ENCODE measurements at regions not wholly inside any gene's neighbourhood (a gene's known extent, or its start where the extent isn't known, plus 50 kb on each side); places are given as distances from the start of the nearest gene placed in this dataset.
"Not testable (repeated sequence)": the region's sequence is repeated elsewhere in the genome, so short reads cannot be mapped to it uniquely, and the experiment has no call there.

- intact Hi-C loops (cut with micrococcal nuclease): loop anchor here (5.0 kb wide), 1 partner anchor 45 kb away; no protein-coding TSS in a partner anchor
- H3K4me1 Mint-ChIP-seq (ENCODE audit: low read depth): peaks cover 38% of the 10 kb centered on the region
- H3K27me3 Mint-ChIP-seq (ENCODE audit: low read depth): peaks cover 47% of the 10 kb centered on the region
- H3K27ac Mint-ChIP-seq: no peak overlapping the region
- H3K36me3 Mint-ChIP-seq (ENCODE audit: low read depth): no peaks in the 10 kb centered on the region
- no peak for DNase-seq (ENCODE audit: low spot score)
- H3K4me3 Mint-ChIP-seq (ENCODE audit: low read depth): no peak overlapping the region
- no peaks in the 10 kb centered on the region for H3K9me3 Mint-ChIP-seq
These were observed 93.4 kb upstream of the UMPS start for GRCh38 chr3:124636863-124637296.

- peaks cover 48% of the 10 kb centered on the region for H3K27me3 Mint-ChIP-seq (ENCODE audit: low read depth)
- H3K9me3 Mint-ChIP-seq: no peaks in the 10 kb centered on the region
These were observed 90.6 kb upstream of the UMPS start for GRCh38 chr3:124639406-124640237.

GRCh38 chr3:124640635-124641306, 89.5 kb upstream of the UMPS start:
- H3K36me3 Mint-ChIP-seq (ENCODE audit: low read depth): no peaks in the 10 kb centered on the region
- intact Hi-C loops (cut with micrococcal nuclease): loop anchor here (1.0 kb wide), 1 partner anchor 20 kb away; no protein-coding TSS in a partner anchor

More at GRCh38 chr3:124639406-124640237, 90.6 kb upstream of the UMPS start:
- DNase-seq (ENCODE audit: low spot score): no peak
- intact Hi-C loops (cut with micrococcal nuclease): loop anchor here (1.0 to 5.0 kb wide), 3 partner anchors 12 to 47 kb away; no protein-coding TSS in a partner anchor
- Mint-ChIP-seq H3K36me3 (ENCODE audit: low read depth) (no peaks in the 10 kb centered on the region), H3K4me3 (ENCODE audit: low read depth) (peak overlapping the region; percentile 16), H3K4me1 (ENCODE audit: low read depth) (peaks cover 38% of the 10 kb centered on the region), H3K27ac (peak overlapping the region; percentile 68)

GRCh38 chr3:124643453-124643852, 86.8 kb upstream of the UMPS start:
- Mint-ChIP-seq H3K4me1 (ENCODE audit: low read depth) (peaks cover 33% of the 10 kb centered on the region), H3K9me3 (no peaks in the 10 kb centered on the region), H3K4me3 (ENCODE audit: low read depth) (no peak overlapping the region), H3K27ac (no peak overlapping the region), H3K36me3 (ENCODE audit: low read depth) (no peaks in the 10 kb centered on the region), H3K27me3 (ENCODE audit: low read depth) (peaks cover 47% of the 10 kb centered on the region)
- intact Hi-C loops (cut with micrococcal nuclease): no loop called here
- DNase-seq (ENCODE audit: low spot score): no peak

More at GRCh38 chr3:124640635-124641306, 89.5 kb upstream of the UMPS start:
- H3K27me3 Mint-ChIP-seq (ENCODE audit: low read depth): peaks cover 47% of the 10 kb centered on the region
- peaks cover 43% of the 10 kb centered on the region for H3K4me1 Mint-ChIP-seq (ENCODE audit: low read depth)
- H3K27ac Mint-ChIP-seq: no peak overlapping the region
- no peak overlapping the region for H3K4me3 Mint-ChIP-seq (ENCODE audit: low read depth)
- H3K9me3 Mint-ChIP-seq: no peaks in the 10 kb centered on the region
- DNase-seq (ENCODE audit: low spot score): no peak

- not testable (repeated sequence) for H3K27ac Mint-ChIP-seq, H3K9me3 Mint-ChIP-seq
These were observed 84.1 kb upstream of the UMPS start for GRCh38 chr3:124646186-124646585.

GRCh38 chr3:124648551-124648950, 81.7 kb upstream of the UMPS start:
- H3K4me3 Mint-ChIP-seq (ENCODE audit: low read depth): no peak overlapping the region
- no peaks in the 10 kb centered on the region for H3K9me3 Mint-ChIP-seq
- intact Hi-C loops (cut with micrococcal nuclease): no loop called here
- no peaks in the 10 kb centered on the region for H3K36me3 Mint-ChIP-seq (ENCODE audit: low read depth)
- H3K27me3 Mint-ChIP-seq (ENCODE audit: low read depth): peaks cover 42% of the 10 kb centered on the region
- H3K27ac Mint-ChIP-seq: no peak overlapping the region
- no peak for DNase-seq (ENCODE audit: low spot score)
- peaks cover 28% of the 10 kb centered on the region for H3K4me1 Mint-ChIP-seq (ENCODE audit: low read depth)

More at GRCh38 chr3:124646186-124646585, 84.1 kb upstream of the UMPS start:
- H3K4me1 Mint-ChIP-seq (ENCODE audit: low read depth): peaks cover 24% of the 10 kb centered on the region
- H3K36me3 Mint-ChIP-seq (ENCODE audit: low read depth); intact Hi-C loops (cut with micrococcal nuclease); DNase-seq (ENCODE audit: low spot score); H3K4me3 Mint-ChIP-seq (ENCODE audit: low read depth): not testable (repeated sequence)
- H3K27me3 Mint-ChIP-seq (ENCODE audit: low read depth): peaks cover 53% of the 10 kb centered on the region

- DNase-seq (ENCODE audit: low spot score): no peak
- Mint-ChIP-seq H3K27ac (peak overlapping the region; percentile 67), H3K27me3 (ENCODE audit: low read depth) (peaks cover 35% of the 10 kb centered on the region), H3K4me1 (ENCODE audit: low read depth) (peaks cover 20% of the 10 kb centered on the region), H3K4me3 (ENCODE audit: low read depth) (no peak overlapping the region), H3K9me3 (no peaks in the 10 kb centered on the region), H3K36me3 (ENCODE audit: low read depth) (no peaks in the 10 kb centered on the region)
- intact Hi-C loops (cut with micrococcal nuclease): loop anchor here (1.0 kb wide), 1 partner anchor 11 kb away; no protein-coding TSS in a partner anchor
These were observed 79.5 kb upstream of the UMPS start for GRCh38 chr3:124650798-124651197.

GRCh38 chr3:124651416-124651815, 78.8 kb upstream of the UMPS start:
- H3K27ac Mint-ChIP-seq; H3K4me3 Mint-ChIP-seq (ENCODE audit: low read depth); H3K9me3 Mint-ChIP-seq; H3K36me3 Mint-ChIP-seq (ENCODE audit: low read depth); DNase-seq (ENCODE audit: low spot score): not testable (repeated sequence)
- Mint-ChIP-seq H3K4me1 (ENCODE audit: low read depth) (peaks cover 20% of the 10 kb centered on the region), H3K27me3 (ENCODE audit: low read depth) (peaks cover 35% of the 10 kb centered on the region)
- intact Hi-C loops (cut with micrococcal nuclease): loop anchor here (1.0 kb wide), 1 partner anchor 12 kb away; no protein-coding TSS in a partner anchor

- Mint-ChIP-seq H3K36me3 (ENCODE audit: low read depth) (no peaks in the 10 kb centered on the region), H3K27ac (no peak overlapping the region), H3K4me1 (ENCODE audit: low read depth) (peaks cover 20% of the 10 kb centered on the region), H3K27me3 (ENCODE audit: low read depth) (peaks cover 35% of the 10 kb centered on the region), H3K9me3 (no peaks in the 10 kb centered on the region), H3K4me3 (ENCODE audit: low read depth) (no peak overlapping the region)
- intact Hi-C loops (cut with micrococcal nuclease): no loop called here
- DNase-seq (ENCODE audit: low spot score): no peak
These were observed 78.2 kb upstream of the UMPS start for GRCh38 chr3:124652009-124652408.

GRCh38 chr3:124653071-124653796, 77.0 kb upstream of the UMPS start:
- Mint-ChIP-seq H3K9me3 (no peaks in the 10 kb centered on the region), H3K27ac (peak overlapping the region; percentile 24), H3K27me3 (ENCODE audit: low read depth) (peaks cover 25% of the 10 kb centered on the region), H3K36me3 (ENCODE audit: low read depth) (no peaks in the 10 kb centered on the region), H3K4me3 (ENCODE audit: low read depth) (no peak overlapping the region), H3K4me1 (ENCODE audit: low read depth) (peaks cover 20% of the 10 kb centered on the region)
- intact Hi-C loops (cut with micrococcal nuclease): no loop called here
- no peak for DNase-seq (ENCODE audit: low spot score)

GRCh38 chr3:124653797-124654469, 76.3 kb upstream of the UMPS start:
- intact Hi-C loops (cut with micrococcal nuclease): no loop called here
- no peaks in the 10 kb centered on the region for H3K9me3 Mint-ChIP-seq
- H3K4me1 Mint-ChIP-seq (ENCODE audit: low read depth): peaks cover 20% of the 10 kb centered on the region
- H3K36me3 Mint-ChIP-seq (ENCODE audit: low read depth): no peaks in the 10 kb centered on the region
- peaks cover 22% of the 10 kb centered on the region for H3K27me3 Mint-ChIP-seq (ENCODE audit: low read depth)
- no peak overlapping the region for H3K4me3 Mint-ChIP-seq (ENCODE audit: low read depth)
- DNase-seq (ENCODE audit: low spot score): no peak
- H3K27ac Mint-ChIP-seq: no peak overlapping the region

- intact Hi-C loops (cut with micrococcal nuclease): no loop called here
- Mint-ChIP-seq H3K4me1 (ENCODE audit: low read depth) (peaks cover 20% of the 10 kb centered on the region), H3K4me3 (ENCODE audit: low read depth) (no peak overlapping the region), H3K9me3 (no peaks in the 10 kb centered on the region), H3K27me3 (ENCODE audit: low read depth) (peaks cover 20% of the 10 kb centered on the region), H3K27ac (no peak overlapping the region), H3K36me3 (ENCODE audit: low read depth) (no peaks in the 10 kb centered on the region)
- DNase-seq (ENCODE audit: low spot score): no peak
These were observed 75.8 kb upstream of the UMPS start for GRCh38 chr3:124654470-124654845.

All from activated T-helper 2 cell treated with anti-CD3 and anti-CD28 coated beads, Interferon-gamma antibody, Interleukin-2, Interleukin-4, amounts not matched to agents 10 μg/mL and 5 μg/mL and 100 μg/mL, durations not matched to agents 14 hours and 24 hours and 36 hours (primary cell).